Activated T-cell treated with anti-CD3 and anti-CD28 coated beads, Interleukin-2, amount 50 U/mL, for 48 hours (primary cell): ENCODE measurements at regions not wholly inside any gene's neighbourhood (a gene's known extent, or its start where the extent isn't known, plus 50 kb on each side); places are given as distances from the start of the nearest gene placed in this dataset.
"Not testable (repeated sequence)": the region's sequence is repeated elsewhere in the genome, so short reads cannot be mapped to it uniquely, and the experiment has no call there.

Source experiments
- DNase-seq, 2 experiments: peaks; one replicate each; pipeline ENCODE4 v3.0.0-alpha.2; 2020

GRCh38 chr10:60508037-60508436, 118.4 kb upstream of the ANK3 start:
- DNase-seq = no peak

- DNase-seq = no peak
These were observed 112.9 kb upstream of the ANK3 start for GRCh38 chr10:60502621-60503020.

- DNase-seq = no peak
These were observed 109.3 kb upstream of the ANK3 start for GRCh38 chr10:60498985-60499384.

GRCh38 chr10:60497364-60497763, 107.7 kb upstream of the ANK3 start:
- DNase-seq = no peak

- no peak for DNase-seq
These were observed 106.5 kb upstream of the ANK3 start for GRCh38 chr10:60496181-60496580.

- DNase-seq = no peak
These were observed 105.8 kb upstream of the ANK3 start for GRCh38 chr10:60495338-60496055.

- no peak for DNase-seq
These were observed 105.1 kb upstream of the ANK3 start for GRCh38 chr10:60494774-60495173.

- DNase-seq = no peak
These were observed 101.5 kb upstream of the ANK3 start for GRCh38 chr10:60491162-60491561.

- no peak for DNase-seq
These were observed 100.3 kb upstream of the ANK3 start for GRCh38 chr10:60490013-60490412.

- no peak for DNase-seq
These were observed 98.5 kb upstream of the ANK3 start for GRCh38 chr10:60488111-60488669.

GRCh38 chr10:60487543-60487942, 97.9 kb upstream of the ANK3 start:
- DNase-seq = no peak

GRCh38 chr10:60485025-60485424, 95.3 kb upstream of the ANK3 start:
- no peak for DNase-seq

GRCh38 chr10:60480865-60481563, 91.3 kb upstream of the ANK3 start:
- no peak for DNase-seq

GRCh38 chr10:60479305-60480020, 89.8 kb upstream of the ANK3 start:
- DNase-seq = no peak

- DNase-seq = no peak
These were observed 86.8 kb upstream of the ANK3 start for GRCh38 chr10:60476451-60476850.

GRCh38 chr10:60473557-60473956, 83.9 kb upstream of the ANK3 start:
- DNase-seq = no peak

- no peak for DNase-seq
These were observed 80.4 kb upstream of the ANK3 start for GRCh38 chr10:60470091-60470490.

- DNase-seq = not testable (repeated sequence)
These were observed 79.5 kb upstream of the ANK3 start for GRCh38 chr10:60469147-60469546.

- DNase-seq = no peak
These were observed 77.5 kb upstream of the ANK3 start for GRCh38 chr10:60467202-60467546.

- DNase-seq = no peak
These were observed 76.9 kb upstream of the ANK3 start for GRCh38 chr10:60466267-60467201.

- DNase-seq = no peak
These were observed 76.1 kb upstream of the ANK3 start for GRCh38 chr10:60465801-60466200.

- DNase-seq = no peak
These were observed 75.0 kb upstream of the ANK3 start for GRCh38 chr10:60464659-60465058.

GRCh38 chr10:60463746-60464145, 74.1 kb upstream of the ANK3 start:
- DNase-seq = no peak
